WTC11 (cell line): ENCODE measurements at regions not wholly inside any gene's neighbourhood (a gene's known extent, or its start where the extent isn't known, plus 50 kb on each side); places are given as distances from the start of the nearest gene placed in this dataset.

Experiments used
- ATAC-seq: fragments of 200-7000 bp; cut with Tn5 transposase; 2 replicates; pipeline ENCODE4 v1.10.0; 2021; ENCODE audit warnings: mild to moderate bottlenecking, moderate library complexity
- CTCF ChIA-PET: fragments of 300-600 bp; sonication (Branson Sonifier 250); formaldehyde crosslinking; loops from one replicate; lab custom pipeline; 2021; ENCODE audit warnings: antibody characterized with exemption; lab: Charles Lee
- POLR2A ChIA-PET: fragments of 350-600 bp; sonication (Branson Sonifier 250); formaldehyde crosslinking; loops from one replicate; lab custom pipeline; 2021; ENCODE audit warnings: antibody characterized with exemption; lab: Charles Lee
- DNase-seq: peaks from one replicate; pipeline ENCODE4 v3.0.0; 2021; ENCODE audit warnings: low spot score
- H3K27ac Mint-ChIP-seq: 2 replicates; pipeline ENCODE4 v1.8.0; 2021; ENCODE audit warnings: mixed read lengths
- H3K27me3 Mint-ChIP-seq: 2 replicates; pipeline ENCODE4 v1.8.0; 2021; ENCODE audit warnings: low read depth, mild to moderate bottlenecking, moderate library complexity, mixed read lengths
- H3K36me3 Mint-ChIP-seq: 2 replicates; pipeline ENCODE4 v1.8.0; 2021; ENCODE audit warnings: mixed read lengths
- H3K4me1 Mint-ChIP-seq: 2 replicates; pipeline ENCODE4 v1.8.0; 2022; ENCODE audit warnings: mixed read lengths
- H3K4me3 Mint-ChIP-seq: 2 replicates; pipeline ENCODE4 v1.8.0; 2021; ENCODE audit warnings: mild to moderate bottlenecking, moderate library complexity, mixed read lengths
- H3K9me3 Mint-ChIP-seq: 2 replicates; pipeline ENCODE4 v1.8.0; 2021; ENCODE audit warnings: mixed read lengths
- ATF6 ChIP-seq: sonication (generic); formaldehyde crosslinking; IDR thresholded peaks from 2 replicates; pipeline ENCODE4 v1.8.1; 2023; ENCODE audit warnings: mild to moderate bottlenecking, missing genetic modification reagents
- CTCF ChIP-seq: fragments of 200-600 bp; IDR thresholded peaks from 2 replicates; pipeline ENCODE4 v1.8.0; 2022; ENCODE audit warnings: antibody characterized with exemption
- ETV6 ChIP-seq: sonication (generic); formaldehyde crosslinking; IDR thresholded peaks from 2 replicates; pipeline ENCODE4 v1.8.1; 2022; ENCODE audit warnings: mild to moderate bottlenecking, missing genetic modification reagents
- HMGA2 ChIP-seq: fragments of 250-450 bp; sonication (Bioruptor Pico); IDR thresholded peaks from 2 replicates; pipeline ENCODE4 v1.4.0; 2021; ENCODE audit warnings: mild to moderate bottlenecking, moderate library complexity
- MAX ChIP-seq: sonication (generic); formaldehyde crosslinking; IDR thresholded peaks from 2 replicates; pipeline ENCODE4 v1.8.0; 2022; ENCODE audit warnings: mild to moderate bottlenecking, missing genetic modification reagents
- PRRX2 ChIP-seq: fragments of 250-450 bp; sonication (Bioruptor Pico); IDR thresholded peaks from 2 replicates; pipeline ENCODE4 v1.8.0; 2021; ENCODE audit warnings: mild to moderate bottlenecking
- SOX15 ChIP-seq: fragments of 250-450 bp; sonication (Bioruptor Pico); IDR thresholded peaks from 2 replicates; pipeline ENCODE4 v1.9.0; 2021; ENCODE audit warnings: mild to moderate bottlenecking
- USF2 ChIP-seq: sonication (generic); formaldehyde crosslinking; IDR thresholded peaks from 2 replicates; pipeline ENCODE4 v1.8.1; 2023; ENCODE audit warnings: mild to moderate bottlenecking, missing genetic modification reagents, moderate library complexity
- ZNF138 ChIP-seq: sonication (generic); formaldehyde crosslinking; conservative IDR thresholded peaks from 2 replicates; pipeline ENCODE4 v1.8.1; 2022; ENCODE audit warnings: mild to moderate bottlenecking, moderate library complexity, missing genetic modification reagents
- ZNF281 ChIP-seq: sonication (generic); formaldehyde crosslinking; IDR thresholded peaks from 2 replicates; pipeline ENCODE4 v1.8.0; 2023; ENCODE audit warnings: mild to moderate bottlenecking, missing genetic modification reagents
- ZNF532 ChIP-seq: fragments of 250-450 bp; sonication (Bioruptor Pico); IDR thresholded peaks from 2 replicates; pipeline ENCODE4 v1.9.0; 2021; ENCODE audit warnings: mild to moderate bottlenecking, borderline replicate concordance

GRCh38 chr1:102174259-102174863 lies 177.6 kb upstream of the OLFM3 start:
- H3K27ac Mint-ChIP-seq: no peak overlapping the region
- ATAC-seq: peak; percentile 94

GRCh38 chr1:102172200-102172599 lies 175.5 kb upstream of the OLFM3 start:
- H3K27me3 Mint-ChIP-seq: no peaks in the 10 kb centered on the region
- ATAC-seq: no peak
- no peaks in the 10 kb centered on the region for H3K36me3 Mint-ChIP-seq
- no peak overlapping the region for H3K27ac Mint-ChIP-seq
- DNase-seq: no peak
- peak; percentile 99 for TF ChIP-seq HMGA2 (CRISPR knock-in tag)
- TF ChIP-seq MAX: no peak
- ChIA-PET CTCF (no interaction called here), POLR2A (no interaction called here)
- H3K9me3 Mint-ChIP-seq: peaks cover 8% of the 10 kb centered on the region; the same call in 1 of the 2 replicates
- H3K4me1 Mint-ChIP-seq: no peaks in the 10 kb centered on the region
- H3K4me3 Mint-ChIP-seq: no peak overlapping the region

More at GRCh38 chr1:102174259-102174863, 177.6 kb upstream of the OLFM3 start:
- no peak for TF ChIP-seq PRRX2 (CRISPR knock-in tag)
- TF ChIP-seq CTCF: peak; percentile 64
- TF ChIP-seq, all 79 proteins: peak for 1
- no peaks in the 10 kb centered on the region for H3K36me3 Mint-ChIP-seq
- H3K27me3 Mint-ChIP-seq: no peaks in the 10 kb centered on the region
- DNase-seq: peak; percentile 57
- H3K4me3 Mint-ChIP-seq: no peak overlapping the region
- H3K9me3 Mint-ChIP-seq: no peaks in the 10 kb centered on the region
- H3K4me1 Mint-ChIP-seq: no peaks in the 10 kb centered on the region
- POLR2A ChIA-PET: no interaction called here
- CTCF ChIA-PET: interaction anchor here (0.6 to 1.3 kb wide), 3 partner anchors 10 to 875 kb away, joined by 3 read pairs; partner anchors contain the start of gene OLFM3

GRCh38 chr1:102163799-102164198 lies 167.1 kb upstream of the OLFM3 start:
- DNase-seq (no peak), ATAC-seq (peak; percentile 62)
- TF ChIP-seq ATF6 (CRISPR knock-in tag): no peak
- TF ChIP-seq ETV6 (CRISPR knock-in tag): no peak
- no peak for TF ChIP-seq SOX15 (CRISPR knock-in tag)
- no peak for TF ChIP-seq ZNF281 (CRISPR knock-in tag)
- Mint-ChIP-seq H3K9me3 (peaks cover 9% of the 10 kb centered on the region; the same call in 1 of the 2 replicates), H3K27ac (no peak overlapping the region), H3K4me3 (no peak overlapping the region), H3K4me1 (peaks cover 22% of the 10 kb centered on the region), H3K36me3 (no peaks in the 10 kb centered on the region), H3K27me3 (no peaks in the 10 kb centered on the region)
- ChIA-PET CTCF (interaction anchor here (1.1 kb wide), 1 partner anchor 11 kb away, joined by 3 read pairs; no protein-coding TSS in a partner anchor), POLR2A (no interaction called here)

GRCh38 chr1:102151242-102151641 lies 154.5 kb upstream of the OLFM3 start:
- ChIA-PET CTCF (no interaction called here), POLR2A (no interaction called here)
- Mint-ChIP-seq H3K4me3 (no peak overlapping the region), H3K27ac (no peak overlapping the region; the same call in 1 of the 2 replicates), H3K27me3 (no peaks in the 10 kb centered on the region), H3K9me3 (no peaks in the 10 kb centered on the region), H3K36me3 (no peaks in the 10 kb centered on the region), H3K4me1 (peaks cover 20% of the 10 kb centered on the region)
- TF ChIP-seq PRRX2 (CRISPR knock-in tag) (no peak), USF2 (CRISPR knock-in tag) (no peak), ZNF138 (CRISPR knock-in tag) (no peak), ZNF532 (CRISPR knock-in tag) (no peak)
- ATAC-seq (no peak), DNase-seq (no peak)
